NCI-H345 treated with DMSO at 0.1 percent for 48 hours (cell line): ENCODE measurements at regions not wholly inside any gene's neighbourhood (a gene's known extent, or its start where the extent isn't known, plus 50 kb on each side); places are given as distances from the start of the nearest gene placed in this dataset.
"Not testable (repeated sequence)": the region's sequence is repeated elsewhere in the genome, so short reads cannot be mapped to it uniquely, and the experiment has no call there.

Source experiments
- DNase-seq: peaks from one replicate; lab custom pipeline; 2025; ENCODE audit not compliant: unreplicated experiment; lab: John Stamatoyannopoulos, UW

DNA sequence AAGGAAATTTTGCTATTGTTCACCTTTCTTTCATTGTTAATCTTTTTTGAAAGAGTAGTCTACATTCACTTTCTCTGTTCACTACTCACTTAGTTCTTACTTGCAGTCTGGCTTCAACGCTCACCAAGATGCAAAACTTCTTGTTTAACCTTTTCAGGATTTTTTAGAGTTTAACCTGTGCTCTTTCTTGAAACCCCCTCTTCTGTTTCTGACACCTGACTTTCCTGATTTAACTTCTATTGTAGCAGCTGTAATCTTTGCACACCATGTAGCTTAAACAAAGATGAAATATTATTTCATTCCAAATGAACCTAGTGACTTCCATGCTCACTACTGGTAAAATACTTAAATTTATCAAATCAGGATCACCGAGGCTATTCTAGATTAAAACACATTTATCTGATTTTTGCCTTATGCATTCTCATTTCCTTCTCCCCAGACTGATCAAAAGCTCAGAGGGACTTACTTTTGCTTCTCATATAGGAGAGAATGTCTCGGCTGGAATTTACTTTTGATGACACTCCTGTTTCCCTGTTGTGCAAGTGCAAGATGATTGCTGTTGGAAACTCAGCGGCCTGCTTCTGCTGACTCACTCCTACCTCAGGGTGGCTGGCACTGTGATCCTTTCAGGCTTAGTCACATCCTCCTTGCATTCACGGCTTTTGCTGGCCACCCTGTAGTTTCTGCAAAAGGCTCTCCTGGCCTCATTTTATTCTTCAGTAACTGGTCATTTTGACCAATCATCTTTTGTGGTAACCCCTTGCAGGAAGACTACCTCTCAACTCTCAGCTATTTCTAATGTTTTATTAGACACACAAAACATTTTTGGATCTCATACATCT, 109.3 kb upstream of the IFNE start:
- no peak for DNase-seq

- DNase-seq: no peak
Observed at GRCh38 chr9:21592063-21592338, 109.9 kb upstream of the IFNE start.

GRCh38 chr9:21597284-21597683, 115.2 kb upstream of the IFNE start:
- DNase-seq: no peak

- DNase-seq: no peak
Observed at GRCh38 chr9:21598749-21599148, 116.6 kb upstream of the IFNE start.

GRCh38 chr9:21605489-21605931, 123.4 kb upstream of the IFNE start:
- DNase-seq: no peak

- DNase-seq: no peak
Observed at GRCh38 chr9:21607576-21607975, 125.5 kb upstream of the IFNE start.

DNA sequence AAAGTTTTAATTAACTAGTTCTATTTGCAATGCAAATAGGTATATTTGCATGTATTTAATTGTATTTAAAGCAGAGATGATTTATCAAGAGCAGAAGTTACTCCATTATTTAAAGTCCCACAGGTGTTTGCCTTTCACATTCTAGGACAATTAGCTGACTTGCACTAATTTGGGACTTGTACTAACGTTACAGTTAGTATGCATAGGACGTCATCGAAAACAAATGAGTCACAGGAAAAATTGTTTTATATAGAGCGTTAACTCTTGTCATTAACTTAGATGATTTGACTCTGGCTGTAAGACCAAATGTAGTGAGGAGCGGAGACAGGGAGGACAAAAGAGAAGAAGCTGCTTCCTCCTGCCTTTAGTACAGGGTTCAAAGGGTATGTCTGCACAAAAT, 126.1 kb upstream of the IFNE start:
- DNase-seq: no peak

DNA sequence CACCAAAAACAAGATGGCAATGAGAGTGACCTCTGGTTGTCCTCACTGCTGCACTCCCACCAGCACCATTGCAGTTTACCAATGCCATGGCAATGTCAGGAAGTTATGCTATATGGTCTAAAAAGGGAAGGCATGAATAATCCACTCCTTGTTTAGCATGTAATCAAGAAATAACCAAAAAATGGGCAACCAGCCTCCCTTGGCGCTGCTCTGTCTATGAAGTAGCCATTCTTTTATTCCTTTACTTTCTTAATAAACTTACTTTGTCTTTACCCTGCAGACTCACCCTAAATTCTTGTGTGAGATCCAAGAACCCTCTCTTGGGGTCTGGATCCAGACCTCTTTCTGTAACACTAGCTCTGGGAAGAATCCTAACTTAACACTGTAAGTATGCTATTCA, 127.4 kb upstream of the IFNE start:
- DNase-seq: no peak

DNA sequence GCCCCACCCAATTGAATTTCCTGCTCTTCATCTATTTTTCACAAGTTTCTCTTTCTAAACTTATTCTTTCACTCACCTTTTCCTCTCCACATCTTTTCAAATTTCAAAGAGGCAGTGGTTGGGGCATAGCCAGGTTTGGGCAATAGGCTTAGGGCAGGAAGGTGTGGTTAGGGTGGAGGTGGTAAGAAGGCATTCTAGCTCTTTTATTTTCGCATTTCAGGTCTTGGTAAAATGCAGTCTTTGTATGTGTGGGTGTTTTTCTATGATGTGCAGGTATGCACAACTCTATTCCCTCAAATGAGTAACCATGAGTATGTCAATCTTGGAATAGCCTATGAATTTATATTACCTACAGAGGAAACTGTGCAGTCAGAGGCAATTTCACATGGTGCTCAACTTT, 129.8 kb upstream of the IFNE start:
- DNase-seq: no peak

DNA sequence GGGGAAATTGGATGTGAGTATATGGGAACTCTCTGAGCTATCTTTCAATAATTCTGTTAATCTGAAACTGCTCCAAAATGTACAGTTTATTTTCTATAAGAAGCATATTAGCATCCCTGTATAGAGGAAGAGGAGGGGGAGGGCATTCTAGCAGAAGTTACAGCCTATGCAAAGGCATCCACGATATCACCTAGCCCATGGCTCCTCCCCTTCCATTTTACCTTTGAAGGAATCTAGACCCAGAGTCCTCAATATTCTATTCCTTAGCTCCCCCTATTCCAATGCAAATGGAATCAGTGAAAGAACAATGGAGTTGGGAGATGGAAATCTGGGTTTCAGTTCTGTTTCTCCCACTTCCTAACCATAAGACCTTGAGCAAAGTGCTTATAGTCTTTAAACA, 132.9 kb upstream of the IFNE start:
- no peak for DNase-seq

GRCh38 chr9:21615446-21615845, 133.3 kb upstream of the IFNE start:
- DNase-seq: no peak

DNA sequence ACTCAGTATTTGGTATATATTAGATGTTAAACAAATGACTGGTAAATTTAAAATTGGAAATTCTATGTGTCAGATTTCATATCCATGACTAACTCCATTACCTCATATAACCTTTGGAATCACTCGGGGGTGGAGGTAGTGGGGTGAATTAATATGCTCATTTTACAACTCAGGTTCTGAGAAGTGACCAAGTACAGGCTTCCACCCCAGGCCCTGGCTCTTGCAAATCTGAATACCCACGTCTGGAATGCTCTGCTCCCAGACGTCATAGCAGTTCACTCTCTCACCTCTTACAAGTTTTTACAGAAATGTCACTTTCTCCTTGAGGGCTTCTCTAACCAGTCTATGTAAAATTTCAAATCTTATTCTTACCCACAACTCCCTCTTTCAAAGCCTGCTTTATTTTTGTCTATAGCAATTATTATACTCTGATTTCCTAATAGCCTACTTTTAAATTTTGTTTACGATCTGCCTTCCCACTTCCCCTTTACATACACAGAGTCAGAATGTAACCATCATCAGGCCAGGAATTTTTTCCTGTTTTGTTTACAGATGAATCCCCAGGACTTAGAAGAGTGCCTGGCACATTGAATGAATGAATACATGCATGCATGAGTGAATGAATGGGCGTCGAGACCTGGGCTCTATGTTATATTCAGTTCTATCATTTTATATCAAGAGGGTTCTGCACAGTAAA, 134.1 kb upstream of the IFNE start:
- no peak for DNase-seq

DNA sequence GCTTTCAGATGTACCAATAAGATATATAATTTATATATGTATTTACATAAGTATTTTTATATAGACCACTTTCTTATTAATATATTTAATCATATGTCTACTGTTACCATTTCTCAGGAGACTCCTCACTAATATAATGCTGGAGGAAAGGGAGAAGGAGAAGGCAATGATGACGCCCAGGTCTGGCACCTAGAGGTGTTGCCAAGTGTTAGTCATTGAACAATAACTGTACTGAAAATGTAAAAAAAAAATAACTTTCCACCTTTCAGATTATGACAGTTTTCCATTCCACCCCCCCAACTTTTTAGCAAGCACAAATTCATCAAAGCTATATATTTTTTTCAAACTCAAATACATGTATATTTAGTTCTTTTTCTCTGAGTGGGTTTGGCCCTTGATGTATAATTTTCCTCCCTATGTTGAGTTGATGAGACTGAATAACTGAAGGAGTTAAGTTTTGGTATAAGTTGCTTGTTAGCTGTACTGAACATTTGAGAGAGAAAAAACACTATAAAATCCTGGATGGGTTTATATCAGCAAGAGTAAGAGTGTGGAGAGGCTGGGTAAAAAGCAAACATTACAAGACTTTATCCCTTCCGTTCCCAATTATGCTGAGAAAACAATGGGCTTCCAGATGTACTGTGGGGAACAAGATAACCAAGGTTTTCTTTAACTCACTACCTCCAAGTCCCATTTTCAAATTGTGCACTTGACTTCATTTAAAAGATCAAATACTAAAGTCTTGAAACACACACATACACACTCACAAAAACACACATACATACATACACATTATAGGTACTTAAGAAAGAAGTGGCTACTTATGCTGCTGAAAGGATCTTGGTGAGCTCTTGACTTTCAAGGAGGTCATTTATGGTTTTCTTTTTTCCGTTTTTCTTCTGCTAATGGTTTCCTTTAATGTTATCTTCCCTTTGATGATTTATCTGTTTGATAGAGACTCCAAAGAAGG, 142.8 kb upstream of the IFNE start:
- no peak for DNase-seq

GRCh38 chr9:21626493-21626892, 144.4 kb upstream of the IFNE start:
- DNase-seq: no peak

DNA sequence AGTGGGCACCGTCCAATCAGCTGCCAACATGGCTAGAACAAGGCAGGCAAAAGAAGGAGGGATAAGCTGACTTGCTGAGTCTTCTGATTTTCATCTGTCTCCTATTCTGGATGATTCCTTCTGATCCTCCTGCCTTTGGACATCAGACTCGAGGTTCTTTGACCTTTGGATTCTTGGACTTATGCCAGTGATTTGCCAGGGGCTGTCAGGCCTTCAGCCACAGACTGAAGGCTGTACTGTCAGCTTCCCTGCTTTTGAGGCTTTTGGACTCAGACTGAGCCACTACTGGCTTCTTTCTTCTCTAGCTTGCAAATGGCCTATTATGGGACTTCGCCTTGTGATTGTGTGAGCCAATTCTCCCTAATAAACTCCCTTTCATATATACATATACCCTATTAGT, 146.8 kb upstream of the IFNE start:
- DNase-seq: not testable (repeated sequence)

- no peak for DNase-seq
Observed at GRCh38 chr9:21634951-21635350, 152.8 kb upstream of the IFNE start.

- DNase-seq: no peak
Observed at GRCh38 chr9:21638104-21638503, 156.0 kb upstream of the IFNE start.

- no peak for DNase-seq
Observed at GRCh38 chr9:21653091-21653490, 149.3 kb upstream of the MTAP start.

- no peak for DNase-seq
Observed at GRCh38 chr9:21653589-21653988, 148.8 kb upstream of the MTAP start.

- DNase-seq: no peak
Observed at GRCh38 chr9:21656776-21657674, 145.4 kb upstream of the MTAP start.
